ENCODE measurements at regions not wholly inside any gene's neighbourhood (a gene's known extent, or its start where the extent isn't known, plus 50 kb on each side); places are given as distances from the start of the nearest gene placed in this dataset.

DNA sequence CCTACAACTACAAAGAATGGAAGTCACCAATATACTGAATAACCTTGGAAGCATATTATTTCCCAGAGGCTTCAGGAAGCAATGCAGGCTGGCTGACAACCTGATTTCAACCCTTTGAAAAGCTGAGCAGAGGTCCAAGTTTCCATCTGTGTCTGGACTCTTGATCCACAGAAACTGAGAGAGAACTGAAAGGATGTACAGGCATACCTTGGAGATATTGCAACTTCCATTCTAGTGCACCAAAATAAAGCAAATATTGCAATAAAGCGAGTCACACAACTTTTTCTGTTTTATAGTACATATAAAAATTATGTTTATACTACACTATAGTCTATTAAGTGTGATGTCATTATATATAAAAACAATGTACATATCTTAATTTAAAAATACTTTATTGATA, 85.3 kb downstream of the TYW3 start:
- Mint-ChIP-seq H3K4me1 (no peaks in the 10 kb centered on the region), H3K4me3 (no peak overlapping the region), H3K9me3 (ENCODE audit: insufficient read depth) (no peaks in the 10 kb centered on the region), H3K27me3 (no peaks in the 10 kb centered on the region), H3K27ac (no peak overlapping the region)
- no peak for TF ChIP-seq EZH2 (IDR thresholded peaks at IDR 0.05; ENCODE audit: borderline replicate concordance, insufficient read depth, low read depth, low read length, poor library complexity, severe bottlenecking)
- TF ChIP-seq, protein P1, sequence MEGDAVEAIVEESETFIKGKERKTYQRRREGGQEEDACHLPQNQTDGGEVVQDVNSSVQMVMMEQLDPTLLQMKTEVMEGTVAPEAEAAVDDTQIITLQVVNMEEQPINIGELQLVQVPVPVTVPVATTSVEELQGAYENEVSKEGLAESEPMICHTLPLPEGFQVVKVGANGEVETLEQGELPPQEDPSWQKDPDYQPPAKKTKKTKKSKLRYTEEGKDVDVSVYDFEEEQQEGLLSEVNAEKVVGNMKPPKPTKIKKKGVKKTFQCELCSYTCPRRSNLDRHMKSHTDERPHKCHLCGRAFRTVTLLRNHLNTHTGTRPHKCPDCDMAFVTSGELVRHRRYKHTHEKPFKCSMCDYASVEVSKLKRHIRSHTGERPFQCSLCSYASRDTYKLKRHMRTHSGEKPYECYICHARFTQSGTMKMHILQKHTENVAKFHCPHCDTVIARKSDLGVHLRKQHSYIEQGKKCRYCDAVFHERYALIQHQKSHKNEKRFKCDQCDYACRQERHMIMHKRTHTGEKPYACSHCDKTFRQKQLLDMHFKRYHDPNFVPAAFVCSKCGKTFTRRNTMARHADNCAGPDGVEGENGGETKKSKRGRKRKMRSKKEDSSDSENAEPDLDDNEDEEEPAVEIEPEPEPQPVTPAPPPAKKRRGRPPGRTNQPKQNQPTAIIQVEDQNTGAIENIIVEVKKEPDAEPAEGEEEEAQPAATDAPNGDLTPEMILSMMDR (IDR thresholded peaks at IDR 0.05), result no peak
- Histone ChIP-seq H2AFZ (ENCODE audit: insufficient read depth, low read depth, low read length, poor library complexity, severe bottlenecking) (no peak overlapping the region), H3K4me1 (ENCODE audit: control insufficient read depth in 2 of 2, insufficient read depth in 2 of 2, low read length in 2 of 2) (no peaks in the 10 kb centered on the region), H3K27ac (ENCODE audit: low read length in 2 of 2) (no peak overlapping the region), H3K36me3 (replicated peaks in 1 of 2; ENCODE audit: control extremely low read depth in 1 of 2, control insufficient read depth in 1 of 2, extremely low read depth in 1 of 2, insufficient read depth in 2 of 2, low read length in 1 of 2) (no peaks in the 10 kb centered on the region), H3K9ac (ENCODE audit: low read length) (no peak overlapping the region), H3K4me2 (replicated peaks; ENCODE audit: low read depth, low read length, poor library complexity, severe bottlenecking) (no peak overlapping the region), H3K4me3 (ENCODE audit: control extremely low read depth in 1 of 5, extremely low read depth in 1 of 5, insufficient read depth in 1 of 5, low read depth in 2 of 5, low read length in 4 of 5) (no peak overlapping the region), H4K20me1 (ENCODE audit: control insufficient read depth, insufficient read depth, low read length, poor library complexity, severe bottlenecking) (no peaks in the 10 kb centered on the region), H3K27me3 (replicated peaks in 1 of 4; ENCODE audit: control extremely low read depth in 1 of 4, control insufficient read depth in 3 of 4, insufficient read depth in 4 of 4, low read length in 3 of 4) (no peaks in the 10 kb centered on the region), H3K79me2 (ENCODE audit: control insufficient read depth, insufficient read depth, low read length) (no peaks in the 10 kb centered on the region), H3K9me3 (ENCODE audit: control extremely low read depth in 1 of 3, control insufficient read depth in 2 of 3, insufficient read depth in 1 of 3, low read length in 2 of 3) (no peaks in the 10 kb centered on the region)
- no CpG with 5 or more reads among the region's 1 CpG for WGBS (ENCODE audit: insufficient coverage)
- DNase-seq, result no peak
- CTCF ChIA-PET, result no interaction called here
- POLR2A ChIA-PET, result no interaction called here
- intact Hi-C loops (cut with micrococcal nuclease), result no loop called here
- no peak for ATAC-seq (ENCODE audit: low read depth)

DNA sequence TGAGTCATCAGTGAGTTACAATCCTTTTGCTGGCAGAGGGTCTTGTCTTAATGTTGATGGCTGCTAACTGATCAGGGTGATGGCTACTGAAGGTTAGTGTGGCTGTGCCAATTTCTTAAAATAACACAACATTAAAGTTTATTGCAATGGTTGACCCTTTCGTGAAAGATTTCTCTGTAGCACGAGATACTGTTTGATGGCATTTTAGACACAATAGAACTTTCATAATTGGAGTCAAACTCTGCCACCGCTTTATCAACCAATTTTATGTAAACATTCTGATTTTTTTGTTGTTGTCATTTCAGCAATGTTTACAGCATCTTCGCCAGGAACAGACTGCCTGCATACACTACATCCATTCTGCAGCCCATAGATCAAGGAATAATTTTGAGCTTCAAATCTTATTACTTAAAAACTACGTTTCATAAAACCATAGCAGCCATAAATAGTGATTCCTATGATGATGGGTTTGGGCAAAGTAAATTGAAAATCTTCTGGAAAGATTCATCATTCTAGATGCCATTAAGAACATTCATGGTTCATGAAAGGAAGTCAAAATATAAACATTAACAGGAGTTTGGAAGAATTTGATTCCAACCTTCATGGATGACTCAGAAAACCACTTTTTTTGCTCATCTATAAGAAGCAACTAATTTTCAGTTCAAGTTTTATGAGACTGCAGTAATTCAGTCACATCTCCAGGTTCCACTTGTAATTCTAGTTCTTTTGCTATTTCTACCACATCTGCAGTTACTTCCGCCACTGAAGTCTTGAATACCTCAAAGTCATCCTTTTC, 85.9 kb downstream of the TYW3 start:
- ATAC-seq (ENCODE audit: low read depth) (no peak), DNase-seq (no peak)
- H3K27ac Mint-ChIP-seq, result no peak overlapping the region
- WGBS (ENCODE audit: insufficient coverage), result no CpG with 5 or more reads among the region's 6 CpGs
- no peaks in the 10 kb centered on the region for H4K20me1 ChIP-seq (ENCODE audit: control insufficient read depth, insufficient read depth, low read length, poor library complexity, severe bottlenecking)
- no peak overlapping the region for H3K4me3 ChIP-seq (ENCODE audit: control extremely low read depth in 1 of 5, extremely low read depth in 1 of 5, insufficient read depth in 1 of 5, low read depth in 2 of 5, low read length in 4 of 5)
- H3K36me3 ChIP-seq (replicated peaks in 1 of 2; ENCODE audit: control extremely low read depth in 1 of 2, control insufficient read depth in 1 of 2, extremely low read depth in 1 of 2, insufficient read depth in 2 of 2, low read length in 1 of 2), result no peaks in the 10 kb centered on the region
- no peaks in the 10 kb centered on the region for H3K4me1 ChIP-seq (ENCODE audit: control insufficient read depth in 2 of 2, insufficient read depth in 2 of 2, low read length in 2 of 2)
- H3K27ac ChIP-seq (ENCODE audit: low read length in 2 of 2), result no peak overlapping the region
- no peak overlapping the region for H3K4me2 ChIP-seq (replicated peaks; ENCODE audit: low read depth, low read length, poor library complexity, severe bottlenecking)
- H3K27me3 Mint-ChIP-seq, result no peaks in the 10 kb centered on the region
- no peak for TF ChIP-seq EZH2 (IDR thresholded peaks at IDR 0.05; ENCODE audit: borderline replicate concordance, insufficient read depth, low read depth, low read length, poor library complexity, severe bottlenecking)
- TF ChIP-seq, protein P1 (IDR thresholded peaks at IDR 0.05), result no peak
- POLR2A ChIA-PET, result no interaction called here
- no peaks in the 10 kb centered on the region for H3K9me3 Mint-ChIP-seq (ENCODE audit: insufficient read depth)
- H2AFZ ChIP-seq (ENCODE audit: insufficient read depth, low read depth, low read length, poor library complexity, severe bottlenecking), result no peak overlapping the region
- no peaks in the 10 kb centered on the region for H3K27me3 ChIP-seq (replicated peaks in 1 of 4; ENCODE audit: control extremely low read depth in 1 of 4, control insufficient read depth in 3 of 4, insufficient read depth in 4 of 4, low read length in 3 of 4)
- no peak overlapping the region for H3K4me3 Mint-ChIP-seq
- intact Hi-C loops (cut with micrococcal nuclease), result no loop called here
- no peaks in the 10 kb centered on the region for H3K79me2 ChIP-seq (ENCODE audit: control insufficient read depth, insufficient read depth, low read length)
- H3K4me1 Mint-ChIP-seq, result no peaks in the 10 kb centered on the region
- H3K9ac ChIP-seq (ENCODE audit: low read length), result no peak overlapping the region
- no peaks in the 10 kb centered on the region for H3K9me3 ChIP-seq (ENCODE audit: control extremely low read depth in 1 of 3, control insufficient read depth in 2 of 3, insufficient read depth in 1 of 3, low read length in 2 of 3)
- CTCF ChIA-PET, result no interaction called here

All from B cell (primary cell).